ENCODE measurements at regions not wholly inside any gene's neighbourhood (a gene's known extent, or its start where the extent isn't known, plus 50 kb on each side); places are given as distances from the start of the nearest gene placed in this dataset.

DNA sequence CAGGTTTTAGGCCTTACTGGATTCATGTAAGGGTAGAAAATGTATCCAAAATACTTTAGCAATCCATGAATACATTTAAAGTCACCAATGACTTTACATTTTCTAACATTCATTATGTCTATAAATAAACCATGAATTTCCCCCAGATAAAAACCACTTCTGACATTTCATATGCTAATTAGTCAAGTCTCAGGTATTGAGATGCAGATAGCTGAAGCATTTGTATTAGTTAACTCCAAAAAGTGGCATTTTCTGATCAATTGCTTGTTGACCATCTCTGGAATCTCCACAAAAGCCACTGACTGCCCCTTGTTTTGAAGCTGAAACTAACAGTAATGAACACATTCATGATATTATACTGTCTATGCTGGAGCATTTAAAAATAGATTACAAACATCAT, 68.4 kb upstream of the RAP2B start:
- TF ChIP-seq, protein P1, sequence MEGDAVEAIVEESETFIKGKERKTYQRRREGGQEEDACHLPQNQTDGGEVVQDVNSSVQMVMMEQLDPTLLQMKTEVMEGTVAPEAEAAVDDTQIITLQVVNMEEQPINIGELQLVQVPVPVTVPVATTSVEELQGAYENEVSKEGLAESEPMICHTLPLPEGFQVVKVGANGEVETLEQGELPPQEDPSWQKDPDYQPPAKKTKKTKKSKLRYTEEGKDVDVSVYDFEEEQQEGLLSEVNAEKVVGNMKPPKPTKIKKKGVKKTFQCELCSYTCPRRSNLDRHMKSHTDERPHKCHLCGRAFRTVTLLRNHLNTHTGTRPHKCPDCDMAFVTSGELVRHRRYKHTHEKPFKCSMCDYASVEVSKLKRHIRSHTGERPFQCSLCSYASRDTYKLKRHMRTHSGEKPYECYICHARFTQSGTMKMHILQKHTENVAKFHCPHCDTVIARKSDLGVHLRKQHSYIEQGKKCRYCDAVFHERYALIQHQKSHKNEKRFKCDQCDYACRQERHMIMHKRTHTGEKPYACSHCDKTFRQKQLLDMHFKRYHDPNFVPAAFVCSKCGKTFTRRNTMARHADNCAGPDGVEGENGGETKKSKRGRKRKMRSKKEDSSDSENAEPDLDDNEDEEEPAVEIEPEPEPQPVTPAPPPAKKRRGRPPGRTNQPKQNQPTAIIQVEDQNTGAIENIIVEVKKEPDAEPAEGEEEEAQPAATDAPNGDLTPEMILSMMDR (IDR thresholded peaks at IDR 0.05), result no peak
- no peak for TF ChIP-seq POLR2AphosphoS5 (IDR thresholded peaks at IDR 0.05)
